ENCODE measurements at regions not wholly inside any gene's neighbourhood (a gene's known extent, or its start where the extent isn't known, plus 50 kb on each side); places are given as distances from the start of the nearest gene placed in this dataset.
"Not testable (repeated sequence)": the region's sequence is repeated elsewhere in the genome, so short reads cannot be mapped to it uniquely, and the experiment has no call there.

DNA sequence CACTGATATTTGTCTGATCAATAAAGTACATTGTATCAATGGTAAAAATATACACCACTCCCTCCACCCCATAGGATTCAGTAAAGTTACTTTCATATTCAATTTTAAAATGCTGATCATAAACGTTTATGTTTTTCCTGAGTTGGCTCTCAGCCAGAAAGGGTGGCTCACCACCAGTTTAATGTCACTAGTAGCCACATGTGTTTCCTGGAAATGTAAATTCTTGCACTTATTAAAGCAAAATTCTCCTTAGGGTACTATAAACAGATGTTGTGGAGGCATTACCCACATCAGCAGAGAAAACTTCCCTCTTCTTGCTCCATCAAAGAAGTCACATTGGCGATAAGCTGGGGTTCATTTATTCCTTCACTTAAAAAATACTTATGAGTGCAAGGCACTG is 210.3 kb downstream of the SREK1 start:
- no peak for DNase-seq

DNA sequence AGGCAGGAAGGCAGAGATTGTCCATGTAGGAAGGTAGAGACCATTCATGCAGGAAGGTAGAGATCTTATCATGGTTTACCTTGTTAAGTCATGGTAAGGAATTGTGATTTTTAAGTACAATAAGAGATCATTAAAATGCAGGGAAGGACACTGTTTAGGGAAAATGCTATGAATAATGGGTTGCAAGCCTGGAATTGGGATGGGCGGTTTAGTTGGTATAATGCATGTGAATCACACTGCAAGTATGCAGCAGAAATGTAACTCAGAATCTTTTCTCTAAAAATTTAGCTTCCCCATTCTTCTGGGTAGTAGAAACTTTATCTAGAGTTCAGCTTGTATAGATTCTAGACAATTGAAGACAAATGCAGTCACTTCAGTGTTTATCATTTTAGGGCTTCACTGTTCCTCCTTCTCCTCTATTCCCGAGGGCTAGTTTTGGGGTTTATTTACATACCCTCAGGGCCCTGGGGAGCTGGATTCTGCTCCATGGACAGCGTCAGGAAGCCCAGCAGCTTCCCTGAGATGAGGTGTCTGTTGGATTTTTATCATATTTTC is 212.0 kb downstream of the SREK1 start:
- DNase-seq = no peak

DNA sequence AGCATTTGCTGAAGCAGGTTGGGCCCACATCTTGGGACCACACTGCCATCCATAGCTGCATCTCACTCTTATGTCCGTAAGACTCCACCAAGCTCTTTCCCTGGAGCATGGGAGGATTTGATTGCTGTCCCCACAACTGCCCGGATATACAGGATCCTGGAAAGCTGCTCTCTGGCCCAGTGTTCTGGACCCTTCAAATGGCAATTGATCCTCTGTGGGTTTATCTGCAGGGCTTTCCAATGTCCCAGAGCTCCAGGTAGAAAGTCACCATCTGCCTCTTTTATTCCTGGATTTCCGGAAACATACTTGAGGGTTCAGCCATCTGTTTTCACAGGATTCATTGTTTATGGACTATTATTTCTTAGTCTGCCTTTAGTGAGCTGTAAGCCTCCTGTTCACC is 214.6 kb downstream of the SREK1 start:
- no peak for DNase-seq

DNA sequence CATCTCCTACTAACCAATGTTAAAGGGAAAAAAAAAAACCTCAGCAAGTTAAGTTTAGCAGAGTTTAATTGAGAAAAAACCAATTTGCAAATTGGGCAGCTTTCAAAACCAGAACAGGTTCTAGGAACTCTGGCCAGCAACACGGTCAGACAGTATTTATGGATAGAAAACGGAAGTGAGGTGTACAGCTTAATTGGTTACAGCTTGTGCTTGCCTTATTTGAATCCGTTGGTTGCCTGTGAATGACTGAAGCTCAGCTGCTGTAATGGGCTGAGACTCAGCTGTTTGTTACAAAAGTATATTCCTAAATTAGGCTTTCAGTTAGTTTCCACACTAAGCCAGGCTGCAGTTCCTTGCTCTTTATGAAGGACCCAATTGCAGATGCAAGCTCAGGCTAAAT is 217.0 kb downstream of the SREK1 start:
- no peak for DNase-seq

DNA sequence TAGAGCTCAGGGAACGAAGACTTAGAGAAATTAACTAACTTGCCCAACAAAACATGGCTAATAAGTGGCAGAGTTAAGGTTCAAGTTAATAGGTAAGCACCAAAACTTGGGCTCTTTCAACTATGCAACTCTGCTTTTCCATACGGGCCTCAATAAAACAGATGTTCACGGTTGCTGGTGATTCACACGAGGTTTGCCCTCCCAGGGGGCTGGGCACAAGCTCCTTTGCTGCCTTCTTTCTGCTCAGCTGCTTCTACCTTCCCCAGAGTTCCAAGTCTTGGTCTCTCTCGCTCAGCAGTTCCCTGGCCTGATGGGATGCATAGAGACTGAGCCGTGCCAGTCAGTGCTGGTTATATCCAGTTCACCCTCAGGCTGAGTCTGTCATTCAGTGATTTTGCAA is 217.9 kb downstream of the SREK1 start:
- no peak for DNase-seq

DNA sequence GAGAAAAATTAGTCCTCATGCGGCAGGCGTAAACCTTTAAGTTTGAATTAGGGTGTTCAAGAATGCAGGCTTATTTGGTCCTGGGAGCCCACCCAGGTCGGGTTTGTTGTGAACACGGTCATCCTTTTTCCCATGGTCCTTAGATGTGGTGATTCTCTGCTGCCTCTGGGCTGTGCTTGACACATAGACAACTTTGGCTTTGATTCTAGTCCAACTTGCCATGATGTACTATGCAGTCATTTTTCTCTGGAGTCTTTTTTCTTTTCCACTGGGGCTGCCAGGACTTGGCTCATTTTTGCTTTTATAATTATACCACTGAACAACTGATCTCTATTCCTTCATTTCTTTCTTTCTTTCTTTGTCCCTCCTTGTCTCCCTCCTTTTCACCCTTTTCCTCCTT is 218.6 kb downstream of the SREK1 start:
- DNase-seq = no peak

DNA sequence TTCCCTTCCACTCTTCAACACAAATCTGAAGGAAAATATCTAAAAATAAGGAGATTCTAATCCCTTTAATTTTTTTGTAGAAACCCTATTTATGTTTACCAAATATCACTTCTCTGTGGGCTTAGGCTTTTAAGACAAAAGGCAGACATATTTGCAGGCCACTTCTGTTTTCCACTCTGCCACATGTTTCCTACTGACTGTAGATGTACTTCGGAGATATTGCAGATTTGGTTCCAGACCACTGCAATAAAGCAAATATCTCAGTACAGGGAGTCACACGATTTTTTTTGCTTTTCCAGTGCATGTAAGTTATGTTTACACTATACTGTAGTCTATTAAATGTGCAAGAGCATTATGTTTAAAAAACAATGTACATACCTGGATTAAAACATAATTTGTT is 219.0 kb downstream of the SREK1 start:
- DNase-seq = no peak

DNA sequence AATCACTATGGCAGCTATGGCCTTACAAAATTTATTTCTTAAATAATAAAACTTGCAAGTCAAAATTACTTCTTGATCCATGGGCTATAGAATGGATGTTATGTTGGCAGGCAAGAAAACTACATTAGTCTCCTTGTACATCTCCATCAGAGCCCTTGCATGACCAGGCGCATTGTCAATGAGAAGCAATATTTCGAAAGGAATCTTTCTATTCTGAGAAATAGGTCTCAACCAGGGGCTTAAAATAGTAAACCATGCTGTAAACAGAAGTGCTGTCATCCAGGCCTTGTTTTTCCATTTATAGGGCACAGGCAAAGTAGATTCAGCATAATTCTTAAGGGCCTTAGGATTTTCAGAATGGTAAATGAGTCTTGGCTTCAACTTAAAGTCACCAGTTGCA is 220.1 kb downstream of the SREK1 start:
- no peak for DNase-seq

DNA sequence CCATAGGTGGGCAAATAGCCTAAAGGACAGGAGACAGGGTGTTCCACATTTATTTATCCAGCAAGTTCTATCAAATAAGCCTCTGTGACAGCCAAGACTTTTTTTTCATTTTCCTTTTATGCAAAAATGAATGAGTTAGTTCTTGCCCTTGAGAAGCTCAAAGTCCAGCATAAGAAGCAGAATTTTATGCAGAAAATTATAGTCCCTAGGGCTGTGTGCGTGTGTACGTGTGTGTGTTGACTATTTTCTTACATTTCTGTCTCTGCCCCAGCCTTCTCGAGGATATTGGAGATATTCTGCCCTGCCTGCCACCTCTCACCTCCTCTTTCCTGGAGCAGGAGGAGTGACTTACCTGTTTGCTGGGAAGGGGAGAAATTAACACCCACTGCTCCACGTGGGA is 221.9 kb downstream of the SREK1 start:
- DNase-seq = no peak

DNA sequence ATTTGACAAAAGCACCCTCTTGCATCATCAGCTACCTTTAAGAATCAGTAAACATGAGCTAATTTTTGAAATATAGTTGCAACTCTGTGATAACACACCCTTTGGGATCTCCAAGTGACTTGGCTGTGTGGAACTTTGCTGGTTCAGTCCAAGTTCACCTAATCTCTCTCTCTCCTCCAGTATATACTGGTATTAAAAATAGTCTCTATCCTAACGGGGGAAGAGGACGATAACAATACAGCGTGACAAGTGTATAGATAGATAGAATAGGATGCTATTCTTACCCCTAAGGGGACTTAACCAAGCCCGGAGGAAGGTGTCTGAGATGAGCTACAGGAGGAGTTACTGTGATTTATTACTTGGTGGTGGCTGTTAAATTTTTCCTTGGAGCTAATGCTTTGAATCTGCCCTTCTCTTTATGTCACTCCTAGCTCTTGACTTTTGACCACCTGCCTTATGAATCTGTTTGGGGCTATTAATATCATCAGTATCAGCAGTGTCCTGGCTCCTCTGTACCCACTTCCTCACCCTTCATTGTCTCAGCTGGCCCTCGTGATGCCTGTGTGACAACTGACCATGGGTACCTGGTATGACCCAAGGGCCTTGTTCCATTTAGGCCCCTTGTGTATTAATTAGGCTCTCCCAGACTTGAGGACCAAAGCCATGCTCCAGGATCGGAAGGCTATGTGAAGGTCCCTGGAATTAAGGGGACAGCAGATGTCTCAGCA is 223.9 kb downstream of the SREK1 start:
- DNase-seq = no peak

DNA sequence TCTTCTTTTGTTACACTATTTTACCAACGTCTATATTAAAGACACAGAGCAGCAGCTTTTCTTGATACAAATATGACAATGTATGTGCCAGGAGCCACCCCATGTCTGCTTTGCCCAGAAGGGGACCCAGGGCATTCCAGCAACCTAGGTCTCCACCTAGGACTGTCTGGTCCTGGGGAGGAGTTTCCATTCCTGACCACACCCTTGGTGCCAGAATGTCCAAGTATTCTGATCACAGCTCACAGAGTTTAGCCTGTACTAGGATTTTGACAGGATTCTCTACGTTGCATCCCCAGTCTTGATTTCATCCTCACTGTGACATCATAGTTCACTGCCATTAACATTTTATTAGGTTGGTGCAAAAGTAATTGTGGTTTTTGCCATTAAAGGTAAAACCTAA is 224.7 kb downstream of the SREK1 start:
- DNase-seq = no peak

DNA sequence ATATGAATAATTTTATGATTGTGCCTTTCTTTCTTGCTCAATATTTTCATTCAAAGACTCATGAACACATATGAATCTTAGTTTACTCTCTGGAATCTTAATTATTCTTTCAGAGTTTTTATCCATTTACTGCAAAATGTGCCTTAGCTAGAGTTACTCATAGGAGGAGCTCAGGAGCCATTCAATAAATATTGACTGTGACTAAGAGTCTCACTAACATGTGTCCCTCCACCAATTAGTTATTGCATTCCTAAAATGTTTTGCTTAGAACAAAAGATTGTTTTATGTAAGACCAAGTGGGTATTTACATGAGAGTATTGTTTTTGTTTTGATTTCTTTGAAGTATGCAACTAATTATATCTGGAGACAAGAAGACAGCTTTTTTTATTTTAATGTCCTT is 218.4 kb upstream of the MAST4 start:
- no peak for DNase-seq

DNA sequence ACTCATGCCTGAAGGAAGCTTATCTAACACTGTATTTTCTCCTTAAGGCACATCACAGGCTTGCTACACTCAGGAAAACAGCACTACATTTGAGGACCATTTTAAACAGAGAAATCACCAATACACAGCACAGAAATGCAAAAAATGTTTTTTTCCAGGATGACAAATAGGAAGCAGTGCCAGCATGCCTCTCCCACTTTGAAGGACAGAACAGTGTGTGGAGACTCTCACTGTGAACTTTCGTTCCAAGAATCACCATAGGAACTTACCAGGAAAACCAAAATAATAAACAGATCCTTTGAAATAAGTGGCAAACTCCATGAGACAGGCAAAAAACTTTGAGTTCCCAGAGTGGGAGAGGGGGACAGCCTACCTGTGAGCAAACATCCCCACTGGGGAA is 217.8 kb upstream of the MAST4 start:
- no peak for DNase-seq

DNA sequence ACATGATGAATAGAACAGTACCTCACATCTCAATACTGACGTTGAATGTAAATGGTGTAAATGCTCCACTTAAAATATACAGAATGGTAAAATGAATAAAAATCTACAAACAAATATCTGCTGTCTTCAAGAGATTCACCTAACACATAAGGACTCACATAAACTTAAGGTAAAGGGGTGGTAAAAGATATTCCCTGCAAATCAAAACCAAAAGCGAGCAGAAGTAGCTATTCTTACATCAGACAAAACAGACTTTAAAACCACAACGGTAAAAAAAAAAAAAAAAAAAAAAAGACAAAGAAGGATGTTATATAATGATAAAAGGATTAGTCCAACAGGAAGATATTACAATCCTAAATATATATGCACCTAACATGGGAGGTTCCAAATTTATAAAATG is 214.0 kb upstream of the MAST4 start:
- DNase-seq = no peak

DNA sequence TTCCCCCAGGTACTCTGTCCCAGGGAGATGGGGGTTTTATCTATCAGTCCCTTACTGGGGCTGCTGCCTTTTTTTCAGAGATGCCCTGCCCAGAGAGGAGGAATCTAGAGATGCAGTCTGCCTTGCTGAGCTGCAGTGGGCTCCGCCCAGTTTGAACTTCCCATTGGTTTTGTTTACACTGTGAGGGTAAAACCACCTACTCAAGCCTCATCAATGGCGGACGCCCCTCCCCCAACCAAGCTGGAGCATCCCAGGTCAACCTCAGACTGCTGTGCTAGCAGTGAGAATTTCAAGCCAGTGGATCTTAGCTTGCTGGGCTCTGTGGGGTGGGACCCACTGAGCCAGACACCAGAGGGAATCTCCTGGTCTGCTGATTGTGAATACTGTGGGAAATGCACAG is 191.0 kb upstream of the MAST4 start:
- not testable (repeated sequence) for DNase-seq

DNA sequence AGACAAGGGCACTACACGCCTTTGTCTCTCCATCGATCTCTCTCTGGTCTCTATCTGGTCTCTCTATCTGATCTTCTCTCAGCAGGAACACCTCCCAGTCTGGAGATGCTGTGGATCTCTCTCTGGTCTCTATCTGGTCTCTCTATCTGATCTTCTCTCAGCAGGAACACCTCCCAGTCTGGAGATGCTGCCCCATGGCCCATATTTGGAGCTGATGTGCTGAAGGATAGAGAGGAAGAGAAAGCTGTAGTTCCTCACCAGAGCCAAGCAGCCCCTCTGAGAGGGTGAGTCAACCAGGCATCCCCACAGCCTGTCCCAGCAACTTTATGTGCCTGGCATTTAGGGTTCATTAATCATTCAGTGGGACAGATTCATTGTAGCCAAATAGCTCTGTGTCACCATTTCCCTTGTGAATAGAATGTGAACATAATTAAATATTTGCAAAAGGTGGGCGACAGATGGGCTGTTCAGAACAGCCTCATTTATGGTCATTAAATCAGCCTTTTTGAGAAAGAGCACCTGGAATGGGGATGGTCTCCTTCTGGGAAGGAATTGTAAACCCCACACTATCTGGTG is 189.3 kb upstream of the MAST4 start:
- no peak for DNase-seq

DNA sequence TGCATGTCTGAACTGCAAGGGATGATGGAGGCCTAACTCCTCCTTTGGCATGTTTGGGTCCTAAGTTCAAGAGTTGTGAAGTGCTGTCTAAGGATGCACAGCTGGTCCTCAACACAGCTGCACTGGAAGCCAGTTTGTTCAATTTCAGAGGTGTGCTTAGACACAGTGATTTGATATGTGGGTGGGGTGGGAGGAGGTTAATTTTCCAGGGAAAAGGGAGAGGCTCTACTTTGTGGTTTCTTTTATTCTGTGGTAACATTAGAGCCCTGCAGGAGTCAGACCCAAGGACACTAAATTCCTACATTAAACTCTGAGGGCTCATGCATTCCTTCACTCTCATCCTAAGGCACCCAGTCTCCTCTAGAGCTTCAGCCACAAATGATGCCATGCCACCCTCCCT is 188.4 kb upstream of the MAST4 start:
- DNase-seq = no peak

DNA sequence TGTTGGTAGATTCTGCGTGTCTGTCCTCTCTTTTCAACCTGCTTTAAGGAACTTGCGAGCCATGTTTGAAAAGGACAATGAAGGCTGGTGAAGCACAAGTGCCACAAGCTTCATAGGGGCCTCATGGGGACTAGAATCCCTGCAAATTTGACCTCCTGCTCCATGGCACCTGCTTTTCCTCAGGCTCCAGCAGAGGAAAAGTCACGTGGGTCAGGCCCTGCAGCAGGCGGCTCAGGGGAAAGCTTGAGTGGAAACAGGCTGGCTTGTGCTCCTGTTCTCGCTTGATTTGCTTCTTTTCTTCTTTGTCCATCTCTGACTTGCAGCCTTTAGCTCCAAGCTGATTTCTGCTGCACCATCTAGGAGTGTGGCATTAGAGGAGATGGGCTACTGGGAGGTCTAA is 187.6 kb upstream of the MAST4 start:
- no peak for DNase-seq

DNA sequence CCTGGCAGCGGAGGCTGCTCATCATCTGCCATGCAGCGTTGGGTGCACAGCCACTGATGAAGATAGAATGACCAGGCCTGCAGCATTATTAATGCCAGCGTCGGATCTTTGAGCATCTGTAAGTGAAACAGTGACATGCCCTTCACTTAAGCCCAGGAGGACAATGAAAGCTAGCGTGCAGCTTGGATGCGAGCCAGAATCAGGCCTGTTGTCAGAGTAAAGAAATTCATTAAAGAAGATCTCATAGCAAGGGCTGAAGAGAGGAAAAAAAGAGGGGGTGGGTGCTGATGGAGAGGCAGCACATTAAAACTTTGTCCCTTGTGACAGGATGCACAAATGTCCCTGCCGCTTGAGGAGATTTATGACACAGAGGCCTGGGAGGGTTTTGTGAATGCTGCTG is 186.1 kb upstream of the MAST4 start:
- DNase-seq = no peak

DNA sequence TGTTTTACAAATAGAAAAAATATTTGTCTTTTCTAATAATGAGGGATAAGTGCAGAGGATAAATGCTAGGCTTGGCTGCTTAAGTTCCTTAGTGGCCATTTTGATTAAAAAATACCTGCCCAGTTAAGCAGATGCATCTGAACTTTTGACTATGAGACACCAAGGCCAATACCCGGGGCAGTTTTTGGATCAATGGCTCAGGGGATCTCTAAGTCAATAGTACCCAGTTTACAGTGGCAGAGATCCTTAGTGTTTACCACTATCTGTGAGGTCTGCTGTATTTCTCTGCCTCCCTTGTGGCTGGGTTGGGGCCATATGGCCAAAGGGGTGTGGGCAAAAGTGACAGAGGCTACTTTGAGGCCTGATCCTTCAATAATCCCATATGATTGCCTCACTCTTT is 184.5 kb upstream of the MAST4 start:
- DNase-seq = no peak

DNA sequence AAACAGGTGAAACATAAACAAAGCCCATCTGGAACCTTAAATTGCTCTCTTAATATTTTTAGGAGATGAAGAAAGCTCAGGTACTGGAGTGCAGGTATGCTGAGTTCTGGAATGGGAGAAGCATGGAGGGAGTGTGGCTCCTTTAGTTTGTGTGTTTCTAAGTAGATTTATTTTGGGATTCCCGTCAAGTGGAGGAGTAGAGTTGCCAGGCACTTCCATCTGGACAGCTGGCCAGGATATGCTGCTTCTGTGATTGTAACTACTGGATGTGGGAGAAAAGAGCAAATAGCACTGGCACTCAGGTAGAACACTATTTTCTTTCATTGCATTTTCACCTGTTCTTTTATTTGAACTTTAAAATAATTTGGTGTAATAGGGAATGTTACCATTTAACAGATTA is 182.3 kb upstream of the MAST4 start:
- DNase-seq = no peak

DNA sequence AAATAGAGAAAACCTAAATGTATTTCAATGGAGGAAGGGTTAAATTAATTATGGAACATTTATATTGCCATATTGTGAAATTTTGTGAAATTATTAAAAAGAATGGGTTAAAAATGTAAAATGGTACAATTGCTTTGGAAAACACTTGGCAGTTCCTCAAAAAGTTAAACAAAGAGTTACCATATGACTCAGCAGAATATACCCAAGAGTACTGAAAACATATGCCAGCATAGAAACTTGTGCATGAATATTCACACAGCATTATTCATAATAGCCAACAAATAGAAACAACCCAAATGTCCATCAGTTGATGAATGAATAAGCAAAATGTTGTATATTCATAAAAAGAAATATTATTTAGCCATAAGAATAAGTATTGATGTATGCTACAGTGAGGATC is 181.0 kb upstream of the MAST4 start:
- DNase-seq = no peak

DNA sequence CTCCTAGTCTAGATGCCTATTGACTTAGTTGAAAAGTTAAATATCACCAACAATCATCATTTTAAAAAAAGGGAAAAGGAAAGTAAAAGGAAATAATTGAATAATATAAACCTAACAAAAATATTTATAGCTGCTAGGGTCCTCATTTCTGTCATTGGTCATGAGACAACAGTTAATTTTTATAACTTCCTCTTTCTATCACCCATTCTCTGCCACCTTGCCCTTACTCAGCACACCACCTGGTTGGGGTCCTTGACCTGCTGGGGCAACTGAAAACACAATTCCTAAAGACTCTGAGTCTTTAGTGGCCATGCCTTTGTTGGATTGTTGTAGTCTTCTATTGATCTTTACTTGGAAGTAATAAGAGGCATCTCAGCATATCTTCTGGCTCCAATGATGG is 179.5 kb upstream of the MAST4 start:
- no peak for DNase-seq

DNA sequence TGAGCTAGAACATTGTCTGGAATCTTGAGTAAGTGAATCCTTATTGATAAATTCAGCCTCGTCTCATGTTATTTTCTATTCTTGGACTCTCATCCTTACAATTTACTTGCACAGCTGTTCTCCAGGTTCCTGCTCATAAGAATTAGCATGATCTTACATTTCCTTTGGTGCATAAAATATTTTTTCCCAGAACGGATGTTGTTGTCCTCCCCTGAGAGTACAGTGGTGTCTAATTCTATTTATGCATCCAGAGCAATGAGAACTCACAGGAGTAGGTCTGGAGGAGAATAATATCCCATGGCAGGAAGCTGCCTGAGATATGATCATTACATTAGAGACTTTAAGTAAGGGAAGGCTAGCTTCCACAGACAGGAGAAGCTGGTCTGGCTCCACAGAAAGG is 178.4 kb upstream of the MAST4 start:
- no peak for DNase-seq

DNA sequence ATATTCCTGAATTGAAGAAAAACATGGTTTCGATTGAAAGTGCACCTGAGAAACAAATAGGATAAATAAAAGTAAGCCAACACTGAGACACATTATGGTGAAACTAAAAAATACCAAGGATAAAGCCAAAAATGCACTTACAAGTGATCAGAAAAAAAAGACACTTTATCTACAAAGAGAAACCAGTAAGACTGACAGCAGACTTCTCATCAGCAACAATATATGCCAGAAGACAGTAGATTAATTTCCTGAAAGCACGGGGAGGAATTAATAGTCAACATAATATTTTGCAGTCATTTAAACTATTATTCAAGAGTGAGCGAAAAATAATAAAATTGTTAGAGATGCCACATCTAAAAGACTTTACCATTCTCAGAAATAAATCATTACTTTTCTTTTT is 172.7 kb upstream of the MAST4 start:
- no peak for DNase-seq

All from stimulated activated CD4-positive, alpha-beta T cell treated with anti-CD3 and anti-CD28 coated beads, Interleukin-4, amount 100 ng/mL, for 24 hours (primary cell).